ENCODE measurements at regions not wholly inside any gene's neighbourhood (a gene's known extent, or its start where the extent isn't known, plus 50 kb on each side); places are given as distances from the start of the nearest gene placed in this dataset.

DNA sequence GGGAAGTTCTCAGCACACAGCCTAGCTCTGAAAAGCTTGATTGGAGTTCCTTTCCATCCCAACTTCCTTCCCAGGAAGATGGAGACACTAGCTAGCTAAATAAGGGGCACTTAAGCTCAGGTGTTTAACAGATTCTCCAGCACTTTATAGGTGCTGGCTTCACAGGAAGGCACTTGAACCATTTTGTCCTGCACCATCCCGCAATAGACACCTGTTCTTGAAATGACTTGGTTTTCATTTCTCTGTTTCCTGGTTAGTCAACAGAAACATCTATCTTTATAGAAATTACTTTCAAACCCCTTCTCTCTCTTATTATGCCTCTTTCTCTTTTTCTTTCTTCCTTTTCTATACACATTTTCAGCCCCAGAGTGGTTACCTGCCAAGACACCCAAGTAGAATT is 409.9 kb upstream of the ZFHX3 start:
- Histone ChIP-seq H3K36me3 (no peaks in the 10 kb centered on the region), H3K9me3 (peaks cover 0 to 31% (median 13%) of the 10 kb centered on the region in 8 donors)

DNA sequence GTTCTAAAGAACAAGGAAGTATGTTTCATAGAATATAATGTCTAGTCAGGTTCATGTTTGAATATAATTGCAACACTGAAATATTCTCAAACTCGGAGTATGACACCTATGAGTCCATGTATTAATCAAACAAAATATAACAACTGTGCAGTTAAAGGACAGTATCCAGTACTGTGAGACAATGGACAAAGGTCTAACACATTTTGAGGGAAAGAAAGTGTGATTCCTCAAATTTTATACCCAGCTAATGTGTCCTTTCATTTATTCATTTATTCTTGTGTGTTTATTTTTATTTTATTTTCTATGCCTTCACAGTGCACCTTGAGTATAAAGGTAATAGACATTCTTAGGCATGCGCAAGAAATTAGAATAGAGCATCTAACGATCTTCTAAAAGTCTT is 401.0 kb upstream of the ZFHX3 start:
- H3K4me1 ChIP-seq, result no peaks in the 10 kb centered on the region
- H3K9me3 ChIP-seq, result peaks cover 3 to 56% (median 36%) of the 10 kb centered on the region in 8 donors
- TF ChIP-seq POLR2AphosphoS5 (IDR thresholded peaks at IDR 0.05), result no peak
- TF ChIP-seq, protein P1, sequence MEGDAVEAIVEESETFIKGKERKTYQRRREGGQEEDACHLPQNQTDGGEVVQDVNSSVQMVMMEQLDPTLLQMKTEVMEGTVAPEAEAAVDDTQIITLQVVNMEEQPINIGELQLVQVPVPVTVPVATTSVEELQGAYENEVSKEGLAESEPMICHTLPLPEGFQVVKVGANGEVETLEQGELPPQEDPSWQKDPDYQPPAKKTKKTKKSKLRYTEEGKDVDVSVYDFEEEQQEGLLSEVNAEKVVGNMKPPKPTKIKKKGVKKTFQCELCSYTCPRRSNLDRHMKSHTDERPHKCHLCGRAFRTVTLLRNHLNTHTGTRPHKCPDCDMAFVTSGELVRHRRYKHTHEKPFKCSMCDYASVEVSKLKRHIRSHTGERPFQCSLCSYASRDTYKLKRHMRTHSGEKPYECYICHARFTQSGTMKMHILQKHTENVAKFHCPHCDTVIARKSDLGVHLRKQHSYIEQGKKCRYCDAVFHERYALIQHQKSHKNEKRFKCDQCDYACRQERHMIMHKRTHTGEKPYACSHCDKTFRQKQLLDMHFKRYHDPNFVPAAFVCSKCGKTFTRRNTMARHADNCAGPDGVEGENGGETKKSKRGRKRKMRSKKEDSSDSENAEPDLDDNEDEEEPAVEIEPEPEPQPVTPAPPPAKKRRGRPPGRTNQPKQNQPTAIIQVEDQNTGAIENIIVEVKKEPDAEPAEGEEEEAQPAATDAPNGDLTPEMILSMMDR (IDR thresholded peaks at IDR 0.05 in 8 of 11, conservative IDR thresholded peaks at IDR 0.05 in 3 of 11), result no peak
- no peak for TF ChIP-seq POLR2A (IDR thresholded peaks at IDR 0.05)
- H3K4me3 ChIP-seq, result no peak overlapping the region
- intact Hi-C loops (cut with DNase I; ENCODE audit: low total_unique reads), result no loop called here
- WGBS, 5 donors, result 81 to 94% (median 93%) methylated on average over 3 of the region's 3 CpGs
- H3K36me3 ChIP-seq, result no peaks in the 10 kb centered on the region
- no peaks in the 10 kb centered on the region for H3K27me3 ChIP-seq (replicated peaks in 1 of 7)
- H3K27ac ChIP-seq, result no peak overlapping the region
- DNase-seq, result no peak

More for the DNA sequence above, 409.9 kb upstream of the ZFHX3 start:
- Histone ChIP-seq H3K27ac (no peak overlapping the region), H3K4me1 (no peaks in the 10 kb centered on the region), H3K27me3 (replicated peaks in 1 of 7) (no peaks in the 10 kb centered on the region), H3K4me3 (no peak overlapping the region)
- 82 to 94% (median 88%) methylated on average over 1 of the region's 1 CpG for WGBS, 5 donors
- TF ChIP-seq, protein P1 (IDR thresholded peaks at IDR 0.05 in 8 of 11, conservative IDR thresholded peaks at IDR 0.05 in 3 of 11), result no peak
- TF ChIP-seq POLR2AphosphoS5 (IDR thresholded peaks at IDR 0.05), result no peak
- TF ChIP-seq POLR2A (IDR thresholded peaks at IDR 0.05), result no peak
- intact Hi-C loops (cut with DNase I; ENCODE audit: low total_unique reads), result no loop called here
- DNase-seq, result no peak

DNA sequence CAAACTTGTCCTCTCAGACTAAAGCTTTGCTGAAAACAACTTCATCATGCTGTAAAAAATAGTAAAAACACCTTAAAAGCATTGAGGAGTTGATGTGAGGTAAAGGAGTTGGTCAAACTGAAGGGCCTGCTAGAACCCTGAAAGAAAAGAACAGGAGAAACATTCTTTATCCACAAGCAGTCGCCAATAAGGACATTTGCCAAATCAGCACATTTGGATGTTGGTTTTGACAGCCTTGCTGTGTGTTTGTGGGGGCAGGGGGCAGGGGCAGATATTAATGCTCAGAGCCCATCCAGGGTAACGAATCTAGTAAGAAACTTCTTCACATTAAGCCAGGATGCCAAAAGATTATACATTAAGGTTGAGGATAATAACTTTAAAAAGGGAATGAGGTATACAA is 399.9 kb upstream of the ZFHX3 start:
- WGBS, 5 donors, result 80 to 91% (median 84%) methylated on average over 2 of the region's 2 CpGs
- TF ChIP-seq, protein P1 (IDR thresholded peaks at IDR 0.05 in 8 of 11, conservative IDR thresholded peaks at IDR 0.05 in 3 of 11), result no peak
- no peak for TF ChIP-seq POLR2A (IDR thresholded peaks at IDR 0.05)
- no peak for TF ChIP-seq POLR2AphosphoS5 (IDR thresholded peaks at IDR 0.05)
- H3K27ac ChIP-seq, result no peak overlapping the region
- intact Hi-C loops (cut with DNase I; ENCODE audit: low total_unique reads), result no loop called here
- no peak for DNase-seq
- H3K27me3 ChIP-seq (replicated peaks in 1 of 7), result no peaks in the 10 kb centered on the region
- no peak overlapping the region for H3K4me3 ChIP-seq
- H3K4me1 ChIP-seq, result no peaks in the 10 kb centered on the region
- H3K9me3 ChIP-seq, result peaks cover 3 to 56% (median 36%) of the 10 kb centered on the region in 8 donors
- no peaks in the 10 kb centered on the region for H3K36me3 ChIP-seq

DNA sequence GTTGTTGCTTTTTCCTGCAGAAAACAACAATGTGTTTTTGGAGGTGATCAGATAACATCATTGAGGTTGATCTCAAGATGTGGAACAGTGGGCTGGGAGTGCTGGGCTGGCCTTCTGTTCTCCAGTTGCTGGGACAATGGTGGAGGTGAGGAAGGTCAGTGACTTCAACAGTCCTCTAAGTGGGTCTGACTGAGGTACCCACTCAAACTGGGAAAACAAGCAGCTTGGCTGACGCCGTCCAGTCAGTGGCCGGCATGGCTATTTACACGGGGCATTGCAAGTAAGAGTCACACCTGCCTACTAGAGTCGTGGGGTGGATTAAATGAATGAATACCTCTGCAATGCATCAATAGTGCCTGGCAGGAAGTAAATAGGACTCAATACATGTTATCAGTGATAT is 386.7 kb upstream of the ZFHX3 start:
- no peak for TF ChIP-seq POLR2A (IDR thresholded peaks at IDR 0.05)
- TF ChIP-seq, protein P1 (IDR thresholded peaks at IDR 0.05 in 8 of 11, conservative IDR thresholded peaks at IDR 0.05 in 3 of 11), result no peak
- TF ChIP-seq POLR2AphosphoS5 (IDR thresholded peaks at IDR 0.05), result no peak
- no peak for DNase-seq
- Histone ChIP-seq H3K36me3 (no peaks in the 10 kb centered on the region), H3K9me3 (no peaks in the 10 kb centered on the region), H3K4me1 (no peaks in the 10 kb centered on the region), H3K27ac (no peak overlapping the region), H3K4me3 (no peak overlapping the region), H3K27me3 (replicated peaks in 1 of 7) (peaks cover 0 to 4% (median 0%) of the 10 kb centered on the region in 7 donors)
- WGBS, 5 donors, result 85 to 91% (median 86%) methylated on average over 5 of the region's 5 CpGs
- intact Hi-C loops (cut with DNase I; ENCODE audit: low total_unique reads), result no loop called here

Measured in spleen (tissue), 11 donors.